Activated naive CD4-positive, alpha-beta T cell (primary cell): ENCODE measurements at regions not wholly inside any gene's neighbourhood (a gene's known extent, or its start where the extent isn't known, plus 50 kb on each side); places are given as distances from the start of the nearest gene placed in this dataset.
"Not testable (repeated sequence)": the region's sequence is repeated elsewhere in the genome, so short reads cannot be mapped to it uniquely, and the experiment has no call there.

Experiments
- DNase-seq, 4 experiments: peaks; one replicate each; lab custom pipeline; 2025; lab: John Stamatoyannopoulos, UW

- DNase-seq: no peak
Measured at GRCh38 chr3:177902876-177903275, 633.4 kb upstream of the KCNMB2 start.

DNA sequence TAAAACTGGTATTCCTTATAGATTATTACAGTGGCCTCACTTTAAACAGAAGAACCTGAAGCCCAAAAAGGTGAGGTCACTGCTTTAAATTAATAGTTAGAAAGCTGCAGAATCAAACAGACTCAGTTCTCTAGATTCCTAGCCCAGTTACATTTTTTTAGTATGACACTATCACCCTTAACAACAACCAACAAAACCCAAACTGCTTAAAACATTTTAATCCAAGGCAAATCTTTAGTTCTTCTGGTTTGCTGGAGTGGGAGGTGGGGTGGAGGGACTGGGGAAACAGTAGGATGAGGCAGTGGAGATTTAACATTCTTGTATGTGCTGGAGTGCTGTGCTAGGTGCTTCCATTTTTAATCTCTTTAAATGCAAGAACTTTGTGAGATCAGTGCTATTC is 631.6 kb upstream of the KCNMB2 start:
- DNase-seq: no peak

- DNase-seq: no peak
Measured at GRCh38 chr3:177905173-177906125, 630.8 kb upstream of the KCNMB2 start.

DNA sequence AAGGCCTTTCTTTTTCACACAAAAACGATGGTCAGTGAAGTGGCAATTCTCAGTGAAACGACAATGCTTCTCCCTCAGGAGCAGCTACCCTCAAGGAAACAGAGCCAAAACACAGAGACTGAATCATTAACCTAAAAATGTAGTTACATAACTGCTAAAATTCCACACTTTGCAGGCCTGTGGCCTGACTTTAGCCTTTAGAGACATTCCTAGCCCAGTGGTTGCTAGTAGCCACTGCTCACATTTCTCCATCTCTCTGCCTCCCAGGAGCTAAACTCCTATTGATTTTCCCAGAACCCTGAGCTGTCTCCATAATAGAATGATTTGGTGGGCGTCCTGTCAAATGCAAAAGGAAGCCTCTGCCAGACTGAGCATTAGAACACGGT is 630.1 kb upstream of the KCNMB2 start:
- DNase-seq: no peak

DNA sequence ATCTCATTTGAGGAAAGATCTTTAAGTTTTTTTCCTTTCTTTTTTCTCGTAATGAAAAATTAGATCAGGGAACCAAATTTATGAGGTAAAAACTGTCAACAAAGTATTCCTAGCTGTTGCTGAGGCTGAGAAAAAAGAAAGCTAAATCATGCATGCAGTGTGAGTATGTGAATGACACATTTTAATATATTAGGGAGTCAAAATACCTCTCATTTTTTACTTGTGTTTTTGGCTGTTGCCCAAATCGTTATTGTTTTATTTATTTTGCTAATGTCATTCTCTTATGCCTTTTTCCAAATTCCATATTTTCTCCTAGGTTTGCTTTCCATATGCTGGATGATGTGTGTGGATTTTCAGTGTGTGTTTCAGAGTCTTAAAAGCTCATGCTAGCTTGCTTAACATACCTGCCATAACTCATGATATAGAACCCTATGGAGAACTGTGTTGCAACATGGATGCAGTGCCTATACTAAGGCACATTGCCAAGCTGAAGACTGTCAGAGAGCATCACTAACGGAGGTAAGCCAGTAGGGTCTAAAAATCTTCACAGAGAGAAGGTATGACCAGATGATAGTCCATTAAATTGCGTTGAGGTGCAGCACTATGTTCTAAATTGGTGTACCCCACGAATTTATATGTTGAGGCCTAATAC is 629.5 kb upstream of the KCNMB2 start:
- DNase-seq: no peak

- not testable (repeated sequence) for DNase-seq
Measured at GRCh38 chr3:177909530-177909929, 626.7 kb upstream of the KCNMB2 start.

GRCh38 chr3:177914224-177914623 is 622.0 kb upstream of the KCNMB2 start:
- no peak for DNase-seq

- no peak for DNase-seq
Measured at GRCh38 chr3:177916461-177916860, 619.8 kb upstream of the KCNMB2 start.

- no peak for DNase-seq
Measured at GRCh38 chr3:177917234-177917861, 618.9 kb upstream of the KCNMB2 start.

GRCh38 chr3:177921153-177921552 is 615.1 kb upstream of the KCNMB2 start:
- no peak for DNase-seq

DNA sequence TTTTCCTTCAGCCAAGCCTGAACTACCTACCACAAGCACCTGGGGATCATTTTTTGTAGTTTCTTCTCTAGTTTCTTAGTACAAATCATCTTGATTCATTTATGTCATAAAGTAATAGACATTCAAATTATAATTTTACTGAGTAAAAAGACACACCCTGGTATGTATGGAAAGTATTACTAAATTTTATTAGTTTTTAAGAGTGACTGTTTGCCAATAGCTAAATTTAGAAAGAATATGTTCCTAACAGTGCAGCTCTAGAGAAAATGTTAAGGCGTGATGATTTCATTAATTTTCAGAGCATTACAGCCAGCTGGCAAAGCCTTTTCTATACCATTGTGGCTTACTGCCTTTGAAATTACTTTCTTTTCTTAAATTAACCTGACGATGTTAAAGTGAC is 612.0 kb upstream of the KCNMB2 start:
- DNase-seq: no peak

- no peak for DNase-seq
Measured at GRCh38 chr3:177928172-177928873, 607.9 kb upstream of the KCNMB2 start.

- DNase-seq: no peak
Measured at GRCh38 chr3:177929310-177929709, 606.9 kb upstream of the KCNMB2 start.

GRCh38 chr3:177930771-177931170 is 605.5 kb upstream of the KCNMB2 start:
- no peak for DNase-seq

- no peak for DNase-seq
Measured at GRCh38 chr3:177931346-177931745, 604.9 kb upstream of the KCNMB2 start.

GRCh38 chr3:177932346-177932745 is 603.9 kb upstream of the KCNMB2 start:
- no peak for DNase-seq

- DNase-seq: no peak
Measured at GRCh38 chr3:177932750-177933660, 603.2 kb upstream of the KCNMB2 start.

DNA sequence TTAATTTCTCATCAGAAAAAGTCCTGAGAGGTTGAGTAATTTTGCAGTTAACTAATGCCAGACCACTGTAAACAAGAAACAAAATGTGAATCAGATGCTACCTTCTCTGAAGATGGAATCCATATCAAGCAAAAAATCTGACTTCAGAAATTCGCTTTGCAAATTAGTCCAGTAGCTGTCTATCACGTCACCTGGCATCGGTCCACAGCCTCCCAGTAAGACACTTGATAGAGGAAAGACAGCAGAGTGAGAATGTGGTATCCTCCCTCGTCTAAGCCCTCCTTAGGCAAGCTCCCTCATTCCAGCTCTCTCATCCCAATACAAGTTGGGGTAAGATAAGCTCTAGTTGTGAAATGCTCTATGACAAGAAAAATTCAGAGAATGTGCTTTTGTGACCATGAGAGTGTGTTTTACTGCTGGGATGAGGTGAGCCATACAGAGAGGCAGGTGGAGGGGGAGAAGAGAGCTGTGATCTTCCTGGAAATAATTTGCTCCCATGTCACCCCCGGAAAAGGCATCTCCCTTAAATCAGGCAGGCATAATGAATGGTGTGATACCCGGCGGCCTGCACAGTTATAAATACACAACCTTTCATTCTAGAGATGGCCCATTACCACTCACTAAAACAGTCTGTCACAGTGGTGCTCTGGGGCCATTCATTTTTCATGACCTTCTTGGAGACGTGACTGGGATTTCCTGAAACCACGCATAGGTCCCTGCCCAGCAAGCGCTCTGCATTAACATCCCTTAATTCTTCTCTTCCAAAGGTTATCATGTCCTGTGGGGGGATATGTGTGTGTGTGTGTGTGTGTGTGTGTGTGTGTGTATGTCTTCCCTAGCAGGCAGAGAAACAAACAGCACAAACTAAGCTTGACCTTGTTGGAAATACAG is 602.0 kb upstream of the KCNMB2 start:
- no peak for DNase-seq

GRCh38 chr3:177935047-177935446 is 601.2 kb upstream of the KCNMB2 start:
- no peak for DNase-seq

- no peak for DNase-seq
Measured at GRCh38 chr3:177936721-177937120, 599.5 kb upstream of the KCNMB2 start.
